ENCODE measurements at regions not wholly inside any gene's neighbourhood (a gene's known extent, or its start where the extent isn't known, plus 50 kb on each side); places are given as distances from the start of the nearest gene placed in this dataset.

DNA sequence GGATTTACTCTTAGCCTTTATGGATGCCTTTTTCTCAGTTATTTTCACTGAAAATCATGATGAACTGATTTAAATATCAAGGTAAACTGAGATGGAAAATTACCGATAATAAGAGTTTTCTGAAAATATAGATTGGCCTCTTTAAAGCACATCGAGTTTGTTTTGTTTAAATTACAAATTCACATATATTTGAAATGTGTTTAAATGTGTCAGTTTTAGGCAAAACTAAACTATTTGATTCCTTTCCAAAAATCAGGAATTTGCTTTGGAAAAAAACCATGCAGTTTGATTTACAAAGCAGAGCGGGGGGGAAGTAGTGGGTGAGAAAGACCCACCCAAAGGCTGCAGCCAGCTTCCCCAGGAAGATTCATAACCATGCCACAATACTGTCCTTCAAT, 52.0 kb upstream of the EML4 start:
- ChIA-PET POLR2A (interaction anchor here (0.9 kb wide), 1 partner anchor 16 kb away, joined by 3 read pairs; no protein-coding TSS in a partner anchor), CTCF (no interaction called here), RAD21 (ENCODE audit: low non-redundant PET in 1 of 2, low total read pairs in 2 of 2, uncharacterized antibody in 2 of 2, unreplicated experiment in 2 of 2) (no interaction called here)
- H3K4me3 ChIP-seq (replicated peaks in 1 of 2; ENCODE audit: low read depth in 1 of 2, low read length in 2 of 2) = no peak overlapping the region
- H2AFZ ChIP-seq (ENCODE audit: low read depth, low read length, poor library complexity, severe bottlenecking) = no peak overlapping the region
- no peaks in the 10 kb centered on the region for H3K36me3 ChIP-seq (ENCODE audit: control insufficient read depth in 1 of 2, insufficient read depth in 2 of 2, low read length in 2 of 2)
- intact Hi-C loops (cut with micrococcal nuclease) = no loop called here
- no peaks in the 10 kb centered on the region for H3K27me3 ChIP-seq (ENCODE audit: insufficient read depth, low read length)
- H3K9ac ChIP-seq (ENCODE audit: low read length) = no peak overlapping the region
- ATAC-seq (no peak), DNase-seq (ENCODE audit: low read depth, low spot score) (no peak)
- peaks cover 0 to 3% of the 10 kb centered on the region in 2 experiments; a peak in 1 of 4 replicates for H3K9me3 ChIP-seq (ENCODE audit: control insufficient read depth in 1 of 2, insufficient read depth in 1 of 2, low read depth in 1 of 2, low read length in 2 of 2)
- no TSS peak for BruUV-seq (replicated peaks)
- no peak overlapping the region for H3K27ac ChIP-seq (ENCODE audit: low read depth, low read length)
- no peaks in the 10 kb centered on the region for H4K20me1 ChIP-seq (ENCODE audit: insufficient read depth)
- H3K9me2 ChIP-seq (ENCODE audit: insufficient read depth) = no peaks in the 10 kb centered on the region
- TF ChIP-seq, protein P1, sequence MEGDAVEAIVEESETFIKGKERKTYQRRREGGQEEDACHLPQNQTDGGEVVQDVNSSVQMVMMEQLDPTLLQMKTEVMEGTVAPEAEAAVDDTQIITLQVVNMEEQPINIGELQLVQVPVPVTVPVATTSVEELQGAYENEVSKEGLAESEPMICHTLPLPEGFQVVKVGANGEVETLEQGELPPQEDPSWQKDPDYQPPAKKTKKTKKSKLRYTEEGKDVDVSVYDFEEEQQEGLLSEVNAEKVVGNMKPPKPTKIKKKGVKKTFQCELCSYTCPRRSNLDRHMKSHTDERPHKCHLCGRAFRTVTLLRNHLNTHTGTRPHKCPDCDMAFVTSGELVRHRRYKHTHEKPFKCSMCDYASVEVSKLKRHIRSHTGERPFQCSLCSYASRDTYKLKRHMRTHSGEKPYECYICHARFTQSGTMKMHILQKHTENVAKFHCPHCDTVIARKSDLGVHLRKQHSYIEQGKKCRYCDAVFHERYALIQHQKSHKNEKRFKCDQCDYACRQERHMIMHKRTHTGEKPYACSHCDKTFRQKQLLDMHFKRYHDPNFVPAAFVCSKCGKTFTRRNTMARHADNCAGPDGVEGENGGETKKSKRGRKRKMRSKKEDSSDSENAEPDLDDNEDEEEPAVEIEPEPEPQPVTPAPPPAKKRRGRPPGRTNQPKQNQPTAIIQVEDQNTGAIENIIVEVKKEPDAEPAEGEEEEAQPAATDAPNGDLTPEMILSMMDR (IDR thresholded peaks at IDR 0.05 in 2 of 3, conservative IDR thresholded peaks at IDR 0.05 in 1 of 3; ENCODE audit: borderline replicate concordance in 1 of 3, insufficient read depth in 1 of 3, low read depth in 2 of 3, low read length in 2 of 3) = no peak
- TF ChIP-seq EZH2 (IDR thresholded peaks at IDR 0.05) = no peak
- TF ChIP-seq RAD21 (IDR thresholded peaks at IDR 0.05; ENCODE audit: low read depth) = no peak
- TF ChIP-seq JUND (IDR thresholded peaks at IDR 0.05) = no peak
- TF ChIP-seq YY1 (IDR thresholded peaks at IDR 0.05; ENCODE audit: extremely low read depth, insufficient replicate concordance, low read depth, low read length) = no peak
- no peak for TF ChIP-seq SRF (IDR thresholded peaks at IDR 0.05; ENCODE audit: low read depth)
- no peak for TF ChIP-seq ELF1 (IDR thresholded peaks at IDR 0.05; ENCODE audit: borderline replicate concordance, low read depth)
- TF ChIP-seq SP1 (IDR thresholded peaks at IDR 0.05; ENCODE audit: low read depth) = no peak
- no peak for TF ChIP-seq TCF7L2 (IDR thresholded peaks at IDR 0.05; ENCODE audit: borderline replicate concordance, extremely low read depth, insufficient read depth, insufficient read length)
- TF ChIP-seq, protein P2, sequence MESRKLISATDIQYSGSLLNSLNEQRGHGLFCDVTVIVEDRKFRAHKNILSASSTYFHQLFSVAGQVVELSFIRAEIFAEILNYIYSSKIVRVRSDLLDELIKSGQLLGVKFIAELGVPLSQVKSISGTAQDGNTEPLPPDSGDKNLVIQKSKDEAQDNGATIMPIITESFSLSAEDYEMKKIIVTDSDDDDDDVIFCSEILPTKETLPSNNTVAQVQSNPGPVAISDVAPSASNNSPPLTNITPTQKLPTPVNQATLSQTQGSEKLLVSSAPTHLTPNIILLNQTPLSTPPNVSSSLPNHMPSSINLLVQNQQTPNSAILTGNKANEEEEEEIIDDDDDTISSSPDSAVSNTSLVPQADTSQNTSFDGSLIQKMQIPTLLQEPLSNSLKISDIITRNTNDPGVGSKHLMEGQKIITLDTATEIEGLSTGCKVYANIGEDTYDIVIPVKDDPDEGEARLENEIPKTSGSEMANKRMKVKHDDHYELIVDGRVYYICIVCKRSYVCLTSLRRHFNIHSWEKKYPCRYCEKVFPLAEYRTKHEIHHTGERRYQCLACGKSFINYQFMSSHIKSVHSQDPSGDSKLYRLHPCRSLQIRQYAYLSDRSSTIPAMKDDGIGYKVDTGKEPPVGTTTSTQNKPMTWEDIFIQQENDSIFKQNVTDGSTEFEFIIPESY (IDR thresholded peaks at IDR 0.05; ENCODE audit: extremely low read depth, insufficient replicate concordance, low read length) = no peak
- TF ChIP-seq CBX3 (IDR thresholded peaks at IDR 0.05; ENCODE audit: low read depth) = no peak
- TF ChIP-seq, protein P3, sequence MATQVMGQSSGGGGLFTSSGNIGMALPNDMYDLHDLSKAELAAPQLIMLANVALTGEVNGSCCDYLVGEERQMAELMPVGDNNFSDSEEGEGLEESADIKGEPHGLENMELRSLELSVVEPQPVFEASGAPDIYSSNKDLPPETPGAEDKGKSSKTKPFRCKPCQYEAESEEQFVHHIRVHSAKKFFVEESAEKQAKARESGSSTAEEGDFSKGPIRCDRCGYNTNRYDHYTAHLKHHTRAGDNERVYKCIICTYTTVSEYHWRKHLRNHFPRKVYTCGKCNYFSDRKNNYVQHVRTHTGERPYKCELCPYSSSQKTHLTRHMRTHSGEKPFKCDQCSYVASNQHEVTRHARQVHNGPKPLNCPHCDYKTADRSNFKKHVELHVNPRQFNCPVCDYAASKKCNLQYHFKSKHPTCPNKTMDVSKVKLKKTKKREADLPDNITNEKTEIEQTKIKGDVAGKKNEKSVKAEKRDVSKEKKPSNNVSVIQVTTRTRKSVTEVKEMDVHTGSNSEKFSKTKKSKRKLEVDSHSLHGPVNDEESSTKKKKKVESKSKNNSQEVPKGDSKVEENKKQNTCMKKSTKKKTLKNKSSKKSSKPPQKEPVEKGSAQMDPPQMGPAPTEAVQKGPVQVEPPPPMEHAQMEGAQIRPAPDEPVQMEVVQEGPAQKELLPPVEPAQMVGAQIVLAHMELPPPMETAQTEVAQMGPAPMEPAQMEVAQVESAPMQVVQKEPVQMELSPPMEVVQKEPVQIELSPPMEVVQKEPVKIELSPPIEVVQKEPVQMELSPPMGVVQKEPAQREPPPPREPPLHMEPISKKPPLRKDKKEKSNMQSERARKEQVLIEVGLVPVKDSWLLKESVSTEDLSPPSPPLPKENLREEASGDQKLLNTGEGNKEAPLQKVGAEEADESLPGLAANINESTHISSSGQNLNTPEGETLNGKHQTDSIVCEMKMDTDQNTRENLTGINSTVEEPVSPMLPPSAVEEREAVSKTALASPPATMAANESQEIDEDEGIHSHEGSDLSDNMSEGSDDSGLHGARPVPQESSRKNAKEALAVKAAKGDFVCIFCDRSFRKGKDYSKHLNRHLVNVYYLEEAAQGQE (IDR thresholded peaks at IDR 0.05; ENCODE audit: low read depth) = no peak
- TF ChIP-seq ZFX (IDR thresholded peaks at IDR 0.05) = no peak
- no peak for TF ChIP-seq EZH2phosphoT487 (IDR thresholded peaks at IDR 0.05; ENCODE audit: borderline replicate concordance)
- no peak for TF ChIP-seq CEBPB (IDR thresholded peaks at IDR 0.05; ENCODE audit: low read depth)
- TF ChIP-seq POLR2A (IDR thresholded peaks at IDR 0.05; ENCODE audit: borderline replicate concordance, extremely low read depth, insufficient read depth, insufficient read length) = no peak
- TF ChIP-seq, protein P4, sequence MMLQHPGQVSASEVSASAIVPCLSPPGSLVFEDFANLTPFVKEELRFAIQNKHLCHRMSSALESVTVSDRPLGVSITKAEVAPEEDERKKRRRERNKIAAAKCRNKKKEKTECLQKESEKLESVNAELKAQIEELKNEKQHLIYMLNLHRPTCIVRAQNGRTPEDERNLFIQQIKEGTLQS (IDR thresholded peaks at IDR 0.05) = no peak
- TF ChIP-seq SIN3A (IDR thresholded peaks at IDR 0.05; ENCODE audit: low read depth) = no peak
- no peaks in the 10 kb centered on the region for H3K79me2 ChIP-seq (ENCODE audit: insufficient read depth, low read length)
- H3K4me2 ChIP-seq (ENCODE audit: low read length) = peak overlapping the region; percentile 51; the same call in 1 of the 2 replicates
- peaks cover 11 to 18% of the 10 kb centered on the region in 2 experiments for H3K4me1 ChIP-seq (ENCODE audit: control insufficient read depth in 1 of 2, insufficient read depth in 2 of 2, low read length in 2 of 2)

Measured in HCT116 (cell line).